ENCODE measurements at regions not wholly inside any gene's neighbourhood (a gene's known extent, or its start where the extent isn't known, plus 50 kb on each side); places are given as distances from the start of the nearest gene placed in this dataset.

DNA sequence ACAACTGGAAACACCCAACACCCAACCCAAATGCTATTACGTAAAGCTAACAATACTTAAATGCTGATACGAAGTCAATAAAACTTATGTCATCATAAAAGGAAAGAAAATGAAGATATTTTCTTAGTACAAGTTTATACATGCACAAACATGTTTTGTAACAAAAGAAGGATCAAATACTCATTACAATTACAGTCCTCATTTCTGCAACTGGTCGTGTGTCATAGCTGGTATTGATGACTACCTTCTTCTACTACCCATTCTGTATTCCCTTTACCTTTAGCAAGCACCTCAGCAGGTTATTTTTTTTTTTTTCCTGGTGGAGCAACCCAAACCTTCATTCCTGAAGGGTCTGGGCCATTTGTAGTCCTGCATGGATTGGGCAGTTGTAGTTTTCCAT, 1298.5 kb downstream of the SUCLG1 start:
- Mint-ChIP-seq H3K27me3 (no peaks in the 10 kb centered on the region), H3K27ac (no peak overlapping the region), H3K9me3 (peaks cover 10% of the 10 kb centered on the region), H3K4me1 (ENCODE audit: low read depth) (no peaks in the 10 kb centered on the region), H3K36me3 (ENCODE audit: low read depth) (no peaks in the 10 kb centered on the region), H3K4me3 (no peak overlapping the region)
- DNase-seq (no peak), ATAC-seq (ENCODE audit: poor library complexity) (no peak)
- ChIA-PET POLR2A (no interaction called here), CTCF (no interaction called here)
- TF ChIP-seq, protein P1, sequence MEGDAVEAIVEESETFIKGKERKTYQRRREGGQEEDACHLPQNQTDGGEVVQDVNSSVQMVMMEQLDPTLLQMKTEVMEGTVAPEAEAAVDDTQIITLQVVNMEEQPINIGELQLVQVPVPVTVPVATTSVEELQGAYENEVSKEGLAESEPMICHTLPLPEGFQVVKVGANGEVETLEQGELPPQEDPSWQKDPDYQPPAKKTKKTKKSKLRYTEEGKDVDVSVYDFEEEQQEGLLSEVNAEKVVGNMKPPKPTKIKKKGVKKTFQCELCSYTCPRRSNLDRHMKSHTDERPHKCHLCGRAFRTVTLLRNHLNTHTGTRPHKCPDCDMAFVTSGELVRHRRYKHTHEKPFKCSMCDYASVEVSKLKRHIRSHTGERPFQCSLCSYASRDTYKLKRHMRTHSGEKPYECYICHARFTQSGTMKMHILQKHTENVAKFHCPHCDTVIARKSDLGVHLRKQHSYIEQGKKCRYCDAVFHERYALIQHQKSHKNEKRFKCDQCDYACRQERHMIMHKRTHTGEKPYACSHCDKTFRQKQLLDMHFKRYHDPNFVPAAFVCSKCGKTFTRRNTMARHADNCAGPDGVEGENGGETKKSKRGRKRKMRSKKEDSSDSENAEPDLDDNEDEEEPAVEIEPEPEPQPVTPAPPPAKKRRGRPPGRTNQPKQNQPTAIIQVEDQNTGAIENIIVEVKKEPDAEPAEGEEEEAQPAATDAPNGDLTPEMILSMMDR (IDR thresholded peaks at IDR 0.05), result no peak
- H3K4me1 ChIP-seq (ENCODE audit: insufficient read depth, low read length), result no peaks in the 10 kb centered on the region
- no peak overlapping the region for H3K27ac ChIP-seq (ENCODE audit: low read depth in 1 of 2, low read length in 2 of 2)
- no peaks in the 10 kb centered on the region for H3K36me3 ChIP-seq (ENCODE audit: insufficient read depth, low read length)
- intact Hi-C loops (cut with DNase I, micrococcal nuclease), result no loop called here
- no peak overlapping the region for H3K4me3 ChIP-seq (ENCODE audit: low read length)
- H3K27me3 ChIP-seq (ENCODE audit: control insufficient read depth in 1 of 2, insufficient read depth in 2 of 2, low read length in 2 of 2), result no peaks in the 10 kb centered on the region
- H3K9me3 ChIP-seq (ENCODE audit: control insufficient read depth in 1 of 2, insufficient read depth in 1 of 2, low read length in 2 of 2), result peaks cover 0 to 3% of the 10 kb centered on the region in 2 experiments

GRCh38 chr2:83155826-83156225, 1303.3 kb downstream of the SUCLG1 start:
- ChIA-PET CTCF (no interaction called here), POLR2A (no interaction called here)
- H3K27ac ChIP-seq (ENCODE audit: low read depth in 1 of 2, low read length in 2 of 2), result no peak overlapping the region
- Mint-ChIP-seq H3K4me1 (ENCODE audit: low read depth) (no peaks in the 10 kb centered on the region), H3K36me3 (ENCODE audit: low read depth) (no peaks in the 10 kb centered on the region), H3K4me3 (no peak overlapping the region), H3K9me3 (peaks cover 4% of the 10 kb centered on the region), H3K27me3 (no peaks in the 10 kb centered on the region), H3K27ac (no peak overlapping the region)
- ATAC-seq (ENCODE audit: poor library complexity) (no peak), DNase-seq (no peak)
- H3K27me3 ChIP-seq (ENCODE audit: control insufficient read depth in 1 of 2, insufficient read depth in 2 of 2, low read length in 2 of 2), result no peaks in the 10 kb centered on the region
- H3K36me3 ChIP-seq (ENCODE audit: insufficient read depth, low read length), result no peaks in the 10 kb centered on the region
- TF ChIP-seq, protein P1 (IDR thresholded peaks at IDR 0.05), result no peak
- H3K4me1 ChIP-seq (ENCODE audit: insufficient read depth, low read length), result no peaks in the 10 kb centered on the region
- H3K9me3 ChIP-seq (ENCODE audit: control insufficient read depth in 1 of 2, insufficient read depth in 1 of 2, low read length in 2 of 2), result peaks cover 0 to 3% of the 10 kb centered on the region in 2 experiments
- intact Hi-C loops (cut with DNase I, micrococcal nuclease), result no loop called here
- no peak overlapping the region for H3K4me3 ChIP-seq (ENCODE audit: low read length)

- CTCF ChIA-PET, result no interaction called here
These were observed 1315.1 kb downstream of the SUCLG1 start for GRCh38 chr2:83143946-83144345.

More at GRCh38 chr2:83143946-83144345, 1315.1 kb downstream of the SUCLG1 start:
- H3K36me3 ChIP-seq (ENCODE audit: insufficient read depth, low read length), result no peaks in the 10 kb centered on the region
- no peaks in the 10 kb centered on the region for H3K27me3 ChIP-seq (ENCODE audit: control insufficient read depth in 1 of 2, insufficient read depth in 2 of 2, low read length in 2 of 2)
- Mint-ChIP-seq H3K4me3 (no peak overlapping the region), H3K9me3 (peaks cover 8% of the 10 kb centered on the region), H3K36me3 (ENCODE audit: low read depth) (no peaks in the 10 kb centered on the region), H3K27ac (no peak overlapping the region), H3K4me1 (ENCODE audit: low read depth) (no peaks in the 10 kb centered on the region), H3K27me3 (no peaks in the 10 kb centered on the region)
- H3K9me3 ChIP-seq (ENCODE audit: control insufficient read depth in 1 of 2, insufficient read depth in 1 of 2, low read length in 2 of 2), result peaks cover 0 to 5% of the 10 kb centered on the region in 2 experiments
- POLR2A ChIA-PET, result no interaction called here
- TF ChIP-seq, protein P1 (IDR thresholded peaks at IDR 0.05), result no peak
- H3K27ac ChIP-seq (ENCODE audit: low read depth in 1 of 2, low read length in 2 of 2), result no peak overlapping the region
- intact Hi-C loops (cut with DNase I, micrococcal nuclease), result no loop called here
- no peak for DNase-seq
- no peaks in the 10 kb centered on the region for H3K4me1 ChIP-seq (ENCODE audit: insufficient read depth, low read length)
- no peak overlapping the region for H3K4me3 ChIP-seq (ENCODE audit: low read length)
- no peak for ATAC-seq (ENCODE audit: poor library complexity)
